SU-DHL-6 (cell line): ENCODE measurements at regions not wholly inside any gene's neighbourhood (a gene's known extent, or its start where the extent isn't known, plus 50 kb on each side); places are given as distances from the start of the nearest gene placed in this dataset.

Experiments used
- H2AFZ ChIP-seq: fragments of 200-600 bp; sonication (generic); 2 replicates; pipeline ENCODE4 v1.6.1; 2014; ENCODE audit warnings: low read depth, mild to moderate bottlenecking, moderate library complexity, mixed read lengths, antibody characterized with exemption, low read length; ENCODE audit not compliant: severe bottlenecking
- H3F3A ChIP-seq: fragments of 200-600 bp; shearing (Covaris generic); 2 replicates; pipeline ENCODE4 v1.6.0; 2016; ENCODE audit warnings: antibody characterized with exemption, mild to moderate bottlenecking; ENCODE audit not compliant: insufficient read depth
- H3K27ac ChIP-seq: fragments of 200-600 bp; sonication (generic); 2 replicates; pipeline ENCODE4 v1.5.1; 2016; ENCODE audit warnings: low read depth, mild to moderate bottlenecking, low read length, moderate library complexity, mixed read lengths
- H3K27me3 ChIP-seq: fragments of 200-600 bp; sonication (generic), shearing (Covaris generic); 2 replicates; pipeline ENCODE4 v1.6.0; 2014; ENCODE audit warnings: mild to moderate bottlenecking, low read length
- H3K36me3 ChIP-seq: fragments of 200-600 bp; sonication (generic); 2 replicates; pipeline ENCODE4 v1.6.1; 2014; ENCODE audit warnings: mild to moderate bottlenecking, low read length, mixed read lengths
- H3K4me2 ChIP-seq: fragments of 300-600, 200-600 bp; shearing (Covaris generic), sonication (generic); 2 replicates; pipeline ENCODE4 v1.6.0; 2014; ENCODE audit warnings: low read length, low read depth, mild to moderate bottlenecking; ENCODE audit not compliant: poor library complexity, severe bottlenecking
- H3K4me3 ChIP-seq: fragments of 200-600 bp; sonication (generic); 2 replicates; pipeline ENCODE4 v1.5.1; 2014; ENCODE audit warnings: antibody characterized with exemption, low read length, mild to moderate bottlenecking, mixed read lengths; ENCODE audit not compliant: insufficient read depth, poor library complexity, severe bottlenecking
- H3K79me2 ChIP-seq: fragments of 200-600 bp; sonication (generic); 2 replicates; pipeline ENCODE4 v1.6.1; 2014; ENCODE audit warnings: mild to moderate bottlenecking, low read length, moderate library complexity; ENCODE audit not compliant: insufficient read depth
- H3K9ac ChIP-seq: fragments of 200-600 bp; sonication (generic); 2 replicates; pipeline ENCODE4 v1.7.0; 2014; ENCODE audit warnings: mild to moderate bottlenecking, low read length
- H3K9me2 ChIP-seq: fragments of 200-600 bp; sonication (generic); replicated peaks from 2 replicates; pipeline ENCODE4 v1.6.1; 2014; ENCODE audit warnings: low read length; ENCODE audit not compliant: insufficient read depth
- H3K9me3 ChIP-seq: fragments of 200-600 bp; sonication (generic); 2 replicates; pipeline ENCODE4 v1.6.1; 2014; ENCODE audit warnings: low read length, mixed read lengths; ENCODE audit not compliant: insufficient read depth
- H4K20me1 ChIP-seq: fragments of 200-600 bp; sonication (generic); 2 replicates; pipeline ENCODE4 v1.6.1; 2014; ENCODE audit warnings: low read depth, mild to moderate bottlenecking, antibody characterized with exemption, low read length, moderate library complexity, mixed read lengths
- CTCF ChIP-seq: fragments of 200-600 bp; sonication (generic); IDR thresholded peaks from one replicate; pipeline ENCODE4 v1.5.1; 2017; ENCODE audit warnings: antibody characterized with exemption, mild to moderate bottlenecking, low read length, moderate library complexity; ENCODE audit not compliant: insufficient read depth, poor library complexity, severe bottlenecking
- EZH2phosphoT487 ChIP-seq: fragments of 200-600 bp; sonication (generic), shearing (Covaris generic); conservative IDR thresholded peaks from 2 replicates; pipeline ENCODE4 v1.6.1; 2018; ENCODE audit warnings: mild to moderate bottlenecking, antibody characterized with exemption, low read length, moderate library complexity, mixed read lengths

- H3K36me3 ChIP-seq = no peaks in the 10 kb centered on the region
- no peak overlapping the region for H3K4me2 ChIP-seq
- no peak overlapping the region for H3K9ac ChIP-seq
- TF ChIP-seq EZH2phosphoT487 = no peak
- TF ChIP-seq CTCF = no peak
- no peaks in the 10 kb centered on the region for H3K9me2 ChIP-seq
- H2AFZ ChIP-seq = no peak overlapping the region
- H3K27ac ChIP-seq = no peak overlapping the region
- H3K79me2 ChIP-seq = no peaks in the 10 kb centered on the region
- H4K20me1 ChIP-seq = no peaks in the 10 kb centered on the region
- no peak overlapping the region for H3K4me3 ChIP-seq
- H3F3A ChIP-seq = no peaks in the 10 kb centered on the region
- H3K27me3 ChIP-seq = no peaks in the 10 kb centered on the region
- H3K9me3 ChIP-seq = no peaks in the 10 kb centered on the region
Measured at GRCh38 chr10:129345763-129346162, 121.3 kb upstream of the MGMT start.

DNA sequence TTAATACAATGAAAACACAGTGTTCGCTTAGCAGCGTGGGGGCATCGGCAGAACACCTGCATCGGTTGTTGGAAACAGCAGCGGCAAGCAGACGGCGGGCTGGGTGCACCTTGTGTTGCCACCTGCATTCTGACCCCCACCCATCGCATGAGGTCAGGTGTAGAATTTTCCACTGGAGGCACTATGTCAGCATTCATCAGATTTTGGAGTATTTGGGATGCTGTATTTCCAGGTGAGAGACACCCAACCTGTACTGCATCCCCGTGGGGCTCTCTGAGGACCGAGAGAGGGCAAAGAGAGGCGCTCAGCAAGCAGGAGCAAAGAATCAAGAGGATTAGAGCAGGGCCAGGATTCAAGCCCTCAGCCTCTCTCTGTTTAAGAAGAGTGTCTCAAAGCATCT lies 116.4 kb upstream of the MGMT start:
- H3K4me2 ChIP-seq = no peak overlapping the region
- no peaks in the 10 kb centered on the region for H3K9me3 ChIP-seq
- H3K9ac ChIP-seq = no peak overlapping the region
- H3K9me2 ChIP-seq = no peaks in the 10 kb centered on the region
- H4K20me1 ChIP-seq = no peaks in the 10 kb centered on the region
- no peak for TF ChIP-seq EZH2phosphoT487
- no peak for TF ChIP-seq CTCF
- no peaks in the 10 kb centered on the region for H3K79me2 ChIP-seq
- no peak overlapping the region for H3K27ac ChIP-seq
- H3F3A ChIP-seq = no peaks in the 10 kb centered on the region
- H3K27me3 ChIP-seq = no peaks in the 10 kb centered on the region
- no peak overlapping the region for H3K4me3 ChIP-seq
- no peaks in the 10 kb centered on the region for H3K36me3 ChIP-seq
- H2AFZ ChIP-seq = no peak overlapping the region

DNA sequence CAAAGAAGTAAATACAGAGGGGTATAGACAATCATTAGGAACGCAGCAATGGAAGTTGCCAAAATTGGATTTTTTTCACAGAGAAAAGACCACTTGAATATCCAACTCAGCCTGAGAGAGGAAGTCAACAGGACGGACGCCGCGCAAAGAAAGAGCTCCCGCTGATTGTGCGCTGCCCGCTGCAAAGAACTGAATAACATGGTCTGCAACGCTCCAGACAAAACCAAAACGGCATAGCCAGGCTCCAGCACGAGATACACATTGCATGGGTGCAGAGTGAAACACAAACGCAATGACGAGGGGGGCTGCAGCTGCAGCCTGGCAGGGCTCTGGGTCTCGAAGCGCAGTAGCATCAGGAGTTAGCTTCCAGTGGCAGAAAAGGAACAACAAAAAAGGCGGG lies 113.9 kb upstream of the MGMT start:
- H3K27me3 ChIP-seq = no peaks in the 10 kb centered on the region
- no peak overlapping the region for H3K9ac ChIP-seq
- no peaks in the 10 kb centered on the region for H3K36me3 ChIP-seq
- no peak overlapping the region for H3K27ac ChIP-seq
- TF ChIP-seq CTCF (no peak), EZH2phosphoT487 (no peak)
- no peaks in the 10 kb centered on the region for H3F3A ChIP-seq
- no peaks in the 10 kb centered on the region for H3K79me2 ChIP-seq
- no peak overlapping the region for H2AFZ ChIP-seq
- no peaks in the 10 kb centered on the region for H3K9me3 ChIP-seq
- no peaks in the 10 kb centered on the region for H4K20me1 ChIP-seq
- H3K4me2 ChIP-seq = no peak overlapping the region
- no peak overlapping the region for H3K4me3 ChIP-seq
- H3K9me2 ChIP-seq = no peaks in the 10 kb centered on the region

GRCh38 chr10:129360046-129360445 lies 107.0 kb upstream of the MGMT start:
- no peaks in the 10 kb centered on the region for H3K9me3 ChIP-seq
- no peak for TF ChIP-seq EZH2phosphoT487
- no peak for TF ChIP-seq CTCF
- no peaks in the 10 kb centered on the region for H3K36me3 ChIP-seq
- no peaks in the 10 kb centered on the region for H3K27me3 ChIP-seq
- H3K4me2 ChIP-seq = no peak overlapping the region
- H3K9me2 ChIP-seq = no peaks in the 10 kb centered on the region
- H2AFZ ChIP-seq = no peak overlapping the region
- H3K4me3 ChIP-seq = no peak overlapping the region
- no peak overlapping the region for H3K9ac ChIP-seq
- H3F3A ChIP-seq = no peaks in the 10 kb centered on the region
- H4K20me1 ChIP-seq = no peaks in the 10 kb centered on the region
- no peaks in the 10 kb centered on the region for H3K79me2 ChIP-seq
- no peak overlapping the region for H3K27ac ChIP-seq
